T-cell (primary cell): ENCODE measurements at regions not wholly inside any gene's neighbourhood (a gene's known extent, or its start where the extent isn't known, plus 50 kb on each side); places are given as distances from the start of the nearest gene placed in this dataset.

Source experiments
- ATAC-seq, 4 experiments: fragments of 200-7000 bp in 3 of 4; fragments of 150-1000 bp in 1 of 4; cut with Tn5 transposase; replicated peaks in 1 of 4; 1 replicate in 3 of 4; 2 replicates in 1 of 4; pipeline ENCODE4 v1.10.0; 2021; ENCODE audit warnings: moderate library complexity in 3 of 4, mild to moderate bottlenecking in 2 of 4, moderate number of reproducible peaks in 1 of 4
- CTCF ChIA-PET, 2 donors: fragments of 300-600 bp; sonication (Branson Sonifier 250); formaldehyde crosslinking; loops; one replicate each; lab custom pipeline; 2022; ENCODE audit warnings: antibody characterized with exemption in 2 of 2; lab: Charles Lee
- POLR2A ChIA-PET, 2 donors: fragments of 300-600 bp; sonication (Branson Sonifier 250); formaldehyde crosslinking; loops; one replicate each; lab custom pipeline; 2022; ENCODE audit warnings: antibody characterized with exemption in 2 of 2; lab: Charles Lee
- DNase-seq, 35 experiments: peaks; one replicate each; pipeline versions ENCODE4 v3.0.0 to v3.0.0-alpha.2; 2013 to 2023
- H3K27ac ChIP-seq: one replicate; pipeline ENCODE4 v1.5.1; 2013; ENCODE audit warnings: low read length
- H3K27me3 ChIP-seq, 2 experiments: replicated peaks in 1 of 2; 1 replicate in 1 of 2; 2 replicates in 1 of 2; pipeline versions ENCODE4 v1.6.1 to v1.7.0; 2013; ENCODE audit warnings: low read length in 1 of 2, mixed read lengths in 1 of 2; ENCODE audit not compliant: control insufficient read depth in 2 of 2, insufficient read depth in 2 of 2; ENCODE audit errors: extremely low read depth in 1 of 2
- H3K36me3 ChIP-seq, 2 donors: 1 replicate in 1 of 2; 2 replicates in 1 of 2; pipeline versions ENCODE4 v1.6.1 to v1.7.0; 2013; ENCODE audit warnings: low read length in 1 of 2; ENCODE audit not compliant: control insufficient read depth in 2 of 2, insufficient read depth in 1 of 2; ENCODE audit errors: extremely low read depth in 1 of 2
- H3K4me1 ChIP-seq, 2 experiments: 1 replicate in 1 of 2; 2 replicates in 1 of 2; pipeline versions ENCODE4 v1.6.1 to v1.7.0; 2013; ENCODE audit warnings: low read length in 2 of 2, mixed read lengths in 1 of 2; ENCODE audit not compliant: insufficient read depth in 2 of 2, control insufficient read depth in 1 of 2; ENCODE audit errors: extremely low read depth in 1 of 2
- H3K4me3 ChIP-seq, 2 donors: 1 replicate in 1 of 2; 2 replicates in 1 of 2; pipeline versions ENCODE4 v1.5.1 to v1.7.0; 2013; ENCODE audit warnings: mild to moderate bottlenecking in 2 of 2, low read length in 1 of 2, moderate library complexity in 1 of 2; ENCODE audit not compliant: control insufficient read depth in 1 of 2; ENCODE audit errors: extremely low read depth in 1 of 2
- H3K9me3 ChIP-seq: 2 replicates; pipeline ENCODE4 v1.7.0; 2013
- H3K27ac Mint-ChIP-seq, 2 donors: one replicate each; pipeline ENCODE4 v1.8.0; 2020 to 2021; ENCODE audit warnings: mild to moderate bottlenecking in 2 of 2, mixed read lengths in 2 of 2
- H3K27me3 Mint-ChIP-seq, 2 donors: one replicate each; pipeline ENCODE4 v1.8.0; 2021 to 2022; ENCODE audit warnings: mixed read lengths in 2 of 2
- H3K36me3 Mint-ChIP-seq: one replicate; pipeline ENCODE4 v1.8.0; 2021; ENCODE audit warnings: mixed read lengths
- H3K4me1 Mint-ChIP-seq, 3 donors: one replicate each; pipeline ENCODE4 v1.8.0; 2020 to 2022; ENCODE audit warnings: mixed read lengths in 3 of 3, mild to moderate bottlenecking in 1 of 3
- H3K4me3 Mint-ChIP-seq, 3 donors: one replicate each; pipeline ENCODE4 v1.8.0; 2020 to 2022; ENCODE audit warnings: mild to moderate bottlenecking in 3 of 3, mixed read lengths in 3 of 3, moderate library complexity in 3 of 3
- H3K9me3 Mint-ChIP-seq, 3 donors: one replicate each; pipeline ENCODE4 v1.8.0; 2020 to 2022; ENCODE audit warnings: mixed read lengths in 3 of 3
- WGBS: methylation state at CpG from one replicate; pipeline ENCODE4 v1.1.5; 2013; ENCODE audit warnings: missing lambda C conversion rate; ENCODE audit not compliant: insufficient coverage; 5-methylcytosine and 5-hydroxymethylcytosine counted together

- WGBS, result 50% methylated on average over 2 of the region's 6 CpGs
Measured at GRCh38 chr2:11009891-11010290, 98.2 kb downstream of the KCNF1 start.

GRCh38 chr2:11011359-11011758 lies 99.6 kb downstream of the KCNF1 start:
- CTCF ChIA-PET, result no interaction called here
- peaks cover 0 to 17% (median 15%) of the 10 kb centered on the region in 3 donors for H3K9me3 Mint-ChIP-seq
- ATAC-seq, result no peak
- no peaks in the 10 kb centered on the region for H3K4me1 ChIP-seq
- no peak overlapping the region for H3K4me3 Mint-ChIP-seq
- peaks cover 0 to 22% of the 10 kb centered on the region in 2 experiments for H3K27me3 ChIP-seq
- no peaks in the 10 kb centered on the region for H3K36me3 ChIP-seq
- H3K27ac ChIP-seq, result no peak overlapping the region
- no peaks in the 10 kb centered on the region for H3K4me1 Mint-ChIP-seq
- H3K9me3 ChIP-seq, result no peaks in the 10 kb centered on the region
- H3K36me3 Mint-ChIP-seq, result no peaks in the 10 kb centered on the region
- no peak overlapping the region for H3K4me3 ChIP-seq
- no peak for DNase-seq
- H3K27ac Mint-ChIP-seq, result no peak overlapping the region
- H3K27me3 Mint-ChIP-seq, result peaks cover 4 to 9% of the 10 kb centered on the region in 2 donors
- POLR2A ChIA-PET, result no interaction called here
- whole genome bisulfite sequencing, result 74% methylated on average over 5 of the region's 7 CpGs

More at GRCh38 chr2:11009891-11010290, 98.2 kb downstream of the KCNF1 start:
- no peak for DNase-seq
- Histone ChIP-seq H3K4me1 (no peaks in the 10 kb centered on the region), H3K27ac (no peak overlapping the region), H3K27me3 (peaks cover 0 to 29% of the 10 kb centered on the region in 2 experiments), H3K9me3 (no peaks in the 10 kb centered on the region), H3K4me3 (no peak overlapping the region), H3K36me3 (no peaks in the 10 kb centered on the region)
- Mint-ChIP-seq H3K4me1 (no peaks in the 10 kb centered on the region), H3K9me3 (peaks cover 0 to 17% (median 15%) of the 10 kb centered on the region in 3 donors), H3K27ac (no peak overlapping the region), H3K4me3 (no peak overlapping the region), H3K36me3 (no peaks in the 10 kb centered on the region), H3K27me3 (peaks cover 4 to 15% of the 10 kb centered on the region in 2 donors)
- POLR2A ChIA-PET, result interaction anchor here in 1 of 2 donors (0.6 kb wide), 1 partner anchor 74 kb away, joined by 5 read pairs; no protein-coding TSS in a partner anchor
- ATAC-seq, result no peak
- CTCF ChIA-PET, result no interaction called here

- Mint-ChIP-seq H3K27ac (no peak overlapping the region), H3K9me3 (peaks cover 0 to 17% (median 15%) of the 10 kb centered on the region in 3 donors), H3K36me3 (no peaks in the 10 kb centered on the region), H3K4me1 (no peaks in the 10 kb centered on the region), H3K27me3 (peaks cover 4 to 9% of the 10 kb centered on the region in 2 donors), H3K4me3 (no peak overlapping the region)
- DNase-seq (no peak), ATAC-seq (no peak)
- H3K27me3 ChIP-seq, result peaks cover 0 to 25% of the 10 kb centered on the region in 2 experiments
- H3K36me3 ChIP-seq, result no peaks in the 10 kb centered on the region
- no peaks in the 10 kb centered on the region for H3K4me1 ChIP-seq
- H3K4me3 ChIP-seq, result no peak overlapping the region
- POLR2A ChIA-PET, result no interaction called here
- WGBS, result 61% methylated on average over 3 of the region's 6 CpGs
- no peak overlapping the region for H3K27ac ChIP-seq
- CTCF ChIA-PET, result interaction anchor here in 1 of 2 donors (0.5 kb wide), 1 partner anchor 35 kb away, joined by 3 read pairs; no protein-coding TSS in a partner anchor
- no peaks in the 10 kb centered on the region for H3K9me3 ChIP-seq
Measured at GRCh38 chr2:11012131-11012693, 100.5 kb downstream of the KCNF1 start.

- Mint-ChIP-seq H3K27ac (no peak overlapping the region), H3K27me3 (peaks cover 9% of the 10 kb centered on the region in 2 donors), H3K4me3 (no peak overlapping the region), H3K36me3 (no peaks in the 10 kb centered on the region), H3K4me1 (no peaks in the 10 kb centered on the region), H3K9me3 (peaks cover 0 to 17% (median 15%) of the 10 kb centered on the region in 3 donors)
- Histone ChIP-seq H3K27ac (no peak overlapping the region), H3K9me3 (no peaks in the 10 kb centered on the region), H3K4me3 (no peak overlapping the region), H3K4me1 (no peaks in the 10 kb centered on the region), H3K36me3 (no peaks in the 10 kb centered on the region), H3K27me3 (peaks cover 0 to 21% of the 10 kb centered on the region in 2 experiments)
- DNase-seq (no peak), ATAC-seq (no peak)
- CTCF ChIA-PET, result no interaction called here
- WGBS, result 94% methylated on average over 5 of the region's 6 CpGs
- POLR2A ChIA-PET, result no interaction called here
Measured at GRCh38 chr2:11013196-11013595, 101.5 kb downstream of the KCNF1 start.

- 80% methylated on average over 1 of the region's 4 CpGs for WGBS
Measured at GRCh38 chr2:11014026-11014425, 102.3 kb downstream of the KCNF1 start.

GRCh38 chr2:11016735-11017388 lies 105.1 kb downstream of the KCNF1 start:
- H3K4me3 Mint-ChIP-seq, result no peak overlapping the region
- peaks cover 0 to 2% (median 0%) of the 10 kb centered on the region in 3 donors for H3K9me3 Mint-ChIP-seq
- WGBS, result 72% methylated on average over 5 of the region's 7 CpGs
- ATAC-seq (no peak), DNase-seq (no peak)
- H3K36me3 Mint-ChIP-seq, result no peaks in the 10 kb centered on the region
- Histone ChIP-seq H3K27ac (no peak overlapping the region), H3K36me3 (no peaks in the 10 kb centered on the region), H3K9me3 (no peaks in the 10 kb centered on the region), H3K27me3 (peaks cover 0 to 28% of the 10 kb centered on the region in 2 experiments), H3K4me1 (no peaks in the 10 kb centered on the region), H3K4me3 (no peak overlapping the region)
- POLR2A ChIA-PET, result interaction anchor here in 1 of 2 donors (0.6 kb wide), 1 partner anchor 983 kb away, joined by 3 read pairs; no protein-coding TSS in a partner anchor
- no peak overlapping the region for H3K27ac Mint-ChIP-seq
- H3K27me3 Mint-ChIP-seq, result peaks cover 16 to 28% of the 10 kb centered on the region in 2 donors
- H3K4me1 Mint-ChIP-seq, result no peaks in the 10 kb centered on the region
- CTCF ChIA-PET, result no interaction called here

More at GRCh38 chr2:11014026-11014425, 102.3 kb downstream of the KCNF1 start:
- no peak for ATAC-seq
- Histone ChIP-seq H3K9me3 (no peaks in the 10 kb centered on the region), H3K36me3 (no peaks in the 10 kb centered on the region), H3K4me1 (no peaks in the 10 kb centered on the region), H3K4me3 (no peak overlapping the region), H3K27me3 (peaks cover 0 to 27% of the 10 kb centered on the region in 2 experiments), H3K27ac (no peak overlapping the region)
- ChIA-PET CTCF (no interaction called here), POLR2A (no interaction called here)
- Mint-ChIP-seq H3K9me3 (peaks cover 0 to 17% (median 15%) of the 10 kb centered on the region in 3 donors), H3K27ac (no peak overlapping the region), H3K4me1 (no peaks in the 10 kb centered on the region), H3K36me3 (no peaks in the 10 kb centered on the region), H3K27me3 (peaks cover 11 to 17% of the 10 kb centered on the region in 2 donors), H3K4me3 (no peak overlapping the region)
- DNase-seq, result no peak
